Activated T-cell treated with anti-CD3 and anti-CD28 coated beads, Interleukin-2, amount 50 U/mL, for 72 hours (primary cell): ENCODE measurements at regions not wholly inside any gene's neighbourhood (a gene's known extent, or its start where the extent isn't known, plus 50 kb on each side); places are given as distances from the start of the nearest gene placed in this dataset.
A peak's percentile ranks its signal among the peaks of the same experiment; 100 is the strongest.
"Not testable (repeated sequence)": the region's sequence is repeated elsewhere in the genome, so short reads cannot be mapped to it uniquely, and the experiment has no call there.

Experiments
- ATAC-seq, 2 donors: fragments of 150-1000 bp; cut with Tn5 transposase; replicated peaks in 1 of 2; 2 replicates each; pipeline ENCODE4 v1.10.0; 2021; ENCODE audit warnings: moderate library complexity in 2 of 2, mild to moderate bottlenecking in 1 of 2
- DNase-seq, 2 donors: peaks; one replicate each; pipeline ENCODE4 v3.0.0; 2021 to 2022; ENCODE audit warnings: mixed read lengths in 1 of 2
- H3K27ac Mint-ChIP-seq: one replicate; pipeline ENCODE4 v1.8.0; 2022; ENCODE audit warnings: mild to moderate bottlenecking, moderate library complexity, mixed read lengths
- H3K27me3 Mint-ChIP-seq: one replicate; pipeline ENCODE4 v1.8.0; 2022; ENCODE audit warnings: low read depth, mixed read lengths
- H3K36me3 Mint-ChIP-seq, 2 donors: one replicate each; pipeline ENCODE4 v1.8.0; 2022; ENCODE audit warnings: mixed read lengths in 2 of 2, mild to moderate bottlenecking in 1 of 2; ENCODE audit not compliant: insufficient read depth in 2 of 2
- H3K4me1 Mint-ChIP-seq: one replicate; pipeline ENCODE4 v1.8.0; 2022; ENCODE audit warnings: low read depth, mixed read lengths
- H3K4me3 Mint-ChIP-seq, 2 donors: one replicate each; pipeline ENCODE4 v1.8.0; 2022; ENCODE audit warnings: mild to moderate bottlenecking in 2 of 2, mixed read lengths in 2 of 2, moderate library complexity in 2 of 2
- H3K9me3 Mint-ChIP-seq, 2 donors: one replicate each; pipeline ENCODE4 v1.8.0; 2022; ENCODE audit warnings: mixed read lengths in 2 of 2

- ATAC-seq (no peak), DNase-seq (no peak)
- Mint-ChIP-seq H3K36me3 (no peaks in the 10 kb centered on the region), H3K27me3 (peaks cover 21% of the 10 kb centered on the region), H3K4me3 (no peak overlapping the region), H3K4me1 (no peaks in the 10 kb centered on the region), H3K9me3 (no peaks in the 10 kb centered on the region), H3K27ac (no peak overlapping the region)
Measured at GRCh38 chr3:118803096-118803476, 231.6 kb downstream of the IGSF11 start.

GRCh38 chr3:118805007-118805406 lies 229.6 kb downstream of the IGSF11 start:
- DNase-seq = no peak
- peaks cover 0 to 3% of the 10 kb centered on the region in 2 donors for H3K36me3 Mint-ChIP-seq
- no peak for ATAC-seq
- H3K9me3 Mint-ChIP-seq = no peaks in the 10 kb centered on the region
- H3K4me3 Mint-ChIP-seq = no peak overlapping the region
- H3K27ac Mint-ChIP-seq = no peak overlapping the region
- peaks cover 6% of the 10 kb centered on the region for H3K4me1 Mint-ChIP-seq
- H3K27me3 Mint-ChIP-seq = peaks cover 10% of the 10 kb centered on the region

- DNase-seq = no peak
- H3K27me3 Mint-ChIP-seq = peaks cover 17% of the 10 kb centered on the region
- no peak overlapping the region for H3K27ac Mint-ChIP-seq
- no peak overlapping the region for H3K4me3 Mint-ChIP-seq
- ATAC-seq = no peak
- peaks cover 0 to 3% of the 10 kb centered on the region in 2 donors for H3K36me3 Mint-ChIP-seq
- peaks cover 16% of the 10 kb centered on the region for H3K4me1 Mint-ChIP-seq
- H3K9me3 Mint-ChIP-seq = no peaks in the 10 kb centered on the region
Measured at GRCh38 chr3:118806423-118806822, 228.2 kb downstream of the IGSF11 start.

GRCh38 chr3:118807349-118807748 lies 227.3 kb downstream of the IGSF11 start:
- H3K9me3 Mint-ChIP-seq, DNase-seq, H3K4me3 Mint-ChIP-seq, H3K36me3 Mint-ChIP-seq, ATAC-seq: not testable (repeated sequence)
- H3K27me3 Mint-ChIP-seq = peaks cover 17% of the 10 kb centered on the region
- peaks cover 16% of the 10 kb centered on the region for H3K4me1 Mint-ChIP-seq
- H3K27ac Mint-ChIP-seq = peak overlapping the region; percentile 16

- Mint-ChIP-seq H3K27ac (no peak overlapping the region), H3K4me3 (no peak overlapping the region), H3K4me1 (peaks cover 16% of the 10 kb centered on the region), H3K27me3 (peaks cover 17% of the 10 kb centered on the region), H3K9me3 (no peaks in the 10 kb centered on the region), H3K36me3 (peaks cover 0 to 3% of the 10 kb centered on the region in 2 donors)
- no peak for DNase-seq
- ATAC-seq = no peak
Measured at GRCh38 chr3:118808723-118809122, 225.9 kb downstream of the IGSF11 start.

GRCh38 chr3:118809696-118810498 lies 224.7 kb downstream of the IGSF11 start:
- Mint-ChIP-seq H3K4me3 (peak overlapping the region in 1 of 2 donors; percentile 20), H3K4me1 (peaks cover 16% of the 10 kb centered on the region), H3K27ac (no peak overlapping the region), H3K27me3 (peaks cover 17% of the 10 kb centered on the region), H3K36me3 (peaks cover 0 to 3% of the 10 kb centered on the region in 2 donors), H3K9me3 (no peaks in the 10 kb centered on the region)
- ATAC-seq = peak; percentile 34 to 65
- DNase-seq = peak in 1 of 2 donors; percentile 4

- Mint-ChIP-seq H3K27ac (no peak overlapping the region), H3K4me1 (peaks cover 16% of the 10 kb centered on the region), H3K36me3 (peaks cover 0 to 3% of the 10 kb centered on the region in 2 donors), H3K4me3 (no peak overlapping the region), H3K27me3 (peaks cover 17% of the 10 kb centered on the region), H3K9me3 (no peaks in the 10 kb centered on the region)
- ATAC-seq (peak in 1 of 2 donors; percentile 58), DNase-seq (no peak)
Measured at GRCh38 chr3:118810499-118811035, 224.1 kb downstream of the IGSF11 start.

GRCh38 chr3:118811236-118811732 lies 223.4 kb downstream of the IGSF11 start:
- Mint-ChIP-seq H3K4me1 (peaks cover 16% of the 10 kb centered on the region), H3K36me3 (peaks cover 0 to 3% of the 10 kb centered on the region in 2 donors), H3K27ac (no peak overlapping the region), H3K9me3 (no peaks in the 10 kb centered on the region), H3K27me3 (peaks cover 17% of the 10 kb centered on the region), H3K4me3 (no peak overlapping the region)
- DNase-seq = no peak
- no peak for ATAC-seq

- Mint-ChIP-seq H3K36me3 (peaks cover 0 to 3% of the 10 kb centered on the region in 2 donors), H3K27me3 (peaks cover 7% of the 10 kb centered on the region)
Measured at GRCh38 chr3:118813472-118813871, 221.2 kb downstream of the IGSF11 start.

GRCh38 chr3:118817748-118818165 lies 216.9 kb downstream of the IGSF11 start:
- Mint-ChIP-seq H3K4me1 (no peaks in the 10 kb centered on the region), H3K4me3 (no peak overlapping the region), H3K27ac (no peak overlapping the region), H3K36me3 (no peaks in the 10 kb centered on the region), H3K27me3 (no peaks in the 10 kb centered on the region), H3K9me3 (no peaks in the 10 kb centered on the region)
- ATAC-seq = peak; percentile 47 to 58
- peak; percentile 42 for DNase-seq

More at GRCh38 chr3:118813472-118813871, 221.2 kb downstream of the IGSF11 start:
- Mint-ChIP-seq H3K4me1 (peaks cover 16% of the 10 kb centered on the region), H3K4me3 (no peak overlapping the region), H3K27ac (no peak overlapping the region), H3K9me3 (no peaks in the 10 kb centered on the region)
- DNase-seq (no peak), ATAC-seq (no peak)

GRCh38 chr3:118818386-118818785 lies 216.3 kb downstream of the IGSF11 start:
- no peak overlapping the region for H3K27ac Mint-ChIP-seq
- no peaks in the 10 kb centered on the region for H3K36me3 Mint-ChIP-seq
- DNase-seq = no peak
- no peaks in the 10 kb centered on the region for H3K27me3 Mint-ChIP-seq
- H3K4me1 Mint-ChIP-seq = no peaks in the 10 kb centered on the region
- no peak for ATAC-seq
- no peaks in the 10 kb centered on the region for H3K9me3 Mint-ChIP-seq
- H3K4me3 Mint-ChIP-seq = no peak overlapping the region

- Mint-ChIP-seq H3K36me3 (no peaks in the 10 kb centered on the region), H3K4me1 (no peaks in the 10 kb centered on the region), H3K27me3 (peaks cover 14% of the 10 kb centered on the region), H3K9me3 (no peaks in the 10 kb centered on the region), H3K4me3 (no peak overlapping the region), H3K27ac (no peak overlapping the region)
- no peak for DNase-seq
- no peak for ATAC-seq
Measured at GRCh38 chr3:118823626-118824025, 211.0 kb downstream of the IGSF11 start.

- no peak overlapping the region for H3K27ac Mint-ChIP-seq
- DNase-seq (no peak), ATAC-seq (no peak)
- no peaks in the 10 kb centered on the region for H3K4me1 Mint-ChIP-seq
- no peaks in the 10 kb centered on the region for H3K9me3 Mint-ChIP-seq
- H3K36me3 Mint-ChIP-seq = no peaks in the 10 kb centered on the region
- H3K4me3 Mint-ChIP-seq = no peak overlapping the region
- peaks cover 14% of the 10 kb centered on the region for H3K27me3 Mint-ChIP-seq
Measured at GRCh38 chr3:118827446-118827845, 207.2 kb downstream of the IGSF11 start.
